HG03460 (cell line): ENCODE measurements at regions not wholly inside any gene's neighbourhood (a gene's known extent, or its start where the extent isn't known, plus 50 kb on each side); places are given as distances from the start of the nearest gene placed in this dataset.
"Not testable (repeated sequence)": the region's sequence is repeated elsewhere in the genome, so short reads cannot be mapped to it uniquely, and the experiment has no call there.

Experiments
- ATAC-seq: cut with Tn5 transposase; IDR thresholded peaks from one replicate; pipeline ENCODE4 v1.9.1; 2021; ENCODE audit not compliant: unreplicated experiment

- no peak for ATAC-seq
Measured at GRCh38 chr1:222187566-222188332, 360.2 kb downstream of the HHIPL2 start.

GRCh38 chr1:222182641-222183040 is 365.3 kb downstream of the HHIPL2 start:
- no peak for ATAC-seq

- ATAC-seq: no peak
Measured at GRCh38 chr1:222181191-222181590, 366.7 kb downstream of the HHIPL2 start.

- ATAC-seq: not testable (repeated sequence)
Measured at GRCh38 chr1:222177496-222177895, 370.4 kb downstream of the HHIPL2 start.

DNA sequence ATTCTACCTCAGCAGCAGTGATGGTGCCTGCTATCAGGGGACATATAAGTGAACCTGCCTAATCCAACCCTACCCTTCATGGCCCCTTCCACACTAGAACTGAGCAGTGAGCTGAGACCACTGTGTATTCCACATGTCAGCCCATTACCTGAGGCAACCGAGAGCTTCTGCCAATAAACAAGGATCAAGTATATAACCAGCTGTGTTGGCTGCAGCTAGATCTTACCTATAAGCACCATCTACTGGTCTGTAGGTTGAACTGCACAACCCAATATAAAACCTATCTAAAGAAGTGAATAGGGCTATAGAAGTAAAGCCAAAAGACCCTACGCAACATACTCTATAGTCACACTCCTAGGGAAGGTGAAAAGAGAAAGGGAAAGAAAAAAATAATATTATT is 376.9 kb downstream of the HHIPL2 start:
- no peak for ATAC-seq

GRCh38 chr1:222168621-222169020 is 379.3 kb downstream of the HHIPL2 start:
- no peak for ATAC-seq

GRCh38 chr1:222167896-222168295 is 380.0 kb downstream of the HHIPL2 start:
- ATAC-seq: no peak

DNA sequence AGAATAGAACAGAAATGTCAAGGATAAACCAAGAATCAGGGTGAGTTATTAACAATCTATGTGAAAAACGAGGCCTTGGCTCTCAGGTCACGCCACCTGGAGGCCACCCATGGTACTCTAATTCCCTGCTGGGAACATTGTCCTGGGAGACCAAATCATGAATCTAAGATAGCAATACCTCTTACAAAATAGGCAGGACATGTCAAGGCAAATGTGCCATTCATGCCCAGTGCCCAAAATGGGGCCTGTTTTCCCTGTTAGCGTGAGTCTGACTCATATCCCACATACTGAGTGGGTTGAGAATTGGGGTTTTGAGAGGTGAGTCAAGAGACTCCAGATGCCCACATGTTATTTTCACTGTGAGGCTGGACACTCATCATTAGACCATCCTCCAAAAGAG is 380.8 kb downstream of the HHIPL2 start:
- ATAC-seq: no peak

- no peak for ATAC-seq
Measured at GRCh38 chr1:222165629-222166028, 382.3 kb downstream of the HHIPL2 start.

DNA sequence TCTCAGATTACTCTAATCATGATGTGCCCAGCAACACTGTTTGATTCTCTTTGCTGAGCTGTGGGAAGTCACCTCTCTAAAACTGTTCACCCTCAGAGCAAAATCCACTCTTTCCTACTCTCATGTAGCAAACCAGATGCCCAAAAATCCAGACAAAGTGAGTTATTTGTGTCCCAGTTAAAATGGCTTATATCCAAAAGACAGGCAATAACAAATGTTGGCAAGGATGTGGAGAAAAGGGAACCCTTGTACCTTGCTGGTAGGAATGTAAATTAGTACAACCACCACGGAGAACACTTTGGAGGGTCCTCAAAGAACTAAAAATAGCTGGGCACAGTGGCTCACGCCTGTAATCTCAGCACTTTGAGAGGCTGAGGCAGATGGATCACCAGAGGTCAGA is 384.0 kb downstream of the HHIPL2 start:
- no peak for ATAC-seq

- no peak for ATAC-seq
Measured at GRCh38 chr1:222161676-222162075, 386.2 kb downstream of the HHIPL2 start.

DNA sequence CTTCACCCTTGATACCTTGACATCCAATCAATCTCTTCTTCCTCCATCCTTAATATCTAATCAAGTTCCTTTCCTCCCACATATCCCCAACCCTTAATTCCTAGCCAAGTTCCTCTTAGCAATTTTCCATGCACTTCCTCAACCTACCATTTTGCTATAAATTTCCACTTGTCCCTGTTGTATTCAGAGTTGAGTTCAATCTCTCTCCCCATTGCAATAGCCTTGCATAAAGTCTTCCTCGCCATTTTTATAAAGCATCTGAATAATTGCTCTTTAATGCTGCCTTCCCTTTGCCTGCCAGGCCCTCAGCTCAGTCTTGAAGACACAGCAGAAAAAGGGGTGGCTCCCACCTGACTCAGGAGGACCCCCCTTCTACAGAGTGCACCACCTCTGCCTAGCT is 390.3 kb downstream of the HHIPL2 start:
- no peak for ATAC-seq

DNA sequence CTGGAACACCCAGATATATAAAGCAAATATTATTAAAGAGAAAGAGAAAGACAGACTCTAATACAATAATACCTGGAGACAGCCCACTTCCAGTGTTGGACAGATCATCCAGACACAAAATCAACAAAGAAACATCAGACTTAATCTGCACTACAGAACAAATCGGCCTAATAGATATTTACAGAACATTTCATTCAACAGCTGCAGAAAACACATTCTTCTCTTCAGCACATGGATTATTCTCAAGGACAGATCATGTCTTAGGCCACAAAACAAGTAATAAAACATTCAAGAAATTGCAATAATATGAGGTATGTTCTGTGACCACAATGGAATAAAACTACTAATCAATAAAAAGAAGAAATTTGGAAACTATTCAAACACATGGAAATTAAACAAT is 398.3 kb upstream of the DUSP10 start:
- no peak for ATAC-seq

DNA sequence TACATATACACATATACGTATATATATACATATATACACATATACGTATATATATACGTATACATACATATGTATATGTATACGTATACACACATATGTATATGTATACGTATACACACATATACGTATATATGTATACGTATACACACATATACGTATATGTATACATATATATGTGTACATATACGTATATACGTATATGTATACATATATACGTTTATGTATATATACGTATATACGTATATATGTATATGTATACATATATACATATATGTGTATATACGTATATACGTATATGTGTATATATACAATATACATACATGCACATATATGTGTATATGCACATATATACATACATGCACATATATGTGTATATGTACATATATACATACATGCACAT is 396.2 kb upstream of the DUSP10 start:
- no peak for ATAC-seq

GRCh38 chr1:222136869-222137268 is 395.0 kb upstream of the DUSP10 start:
- no peak for ATAC-seq

- ATAC-seq: no peak
Measured at GRCh38 chr1:222129041-222129440, 387.2 kb upstream of the DUSP10 start.

- ATAC-seq: no peak
Measured at GRCh38 chr1:222127526-222128152, 385.8 kb upstream of the DUSP10 start.

- ATAC-seq: no peak
Measured at GRCh38 chr1:222127096-222127495, 385.2 kb upstream of the DUSP10 start.

GRCh38 chr1:222126052-222126451 is 384.2 kb upstream of the DUSP10 start:
- ATAC-seq: no peak

GRCh38 chr1:222124602-222125001 is 382.7 kb upstream of the DUSP10 start:
- ATAC-seq: no peak

DNA sequence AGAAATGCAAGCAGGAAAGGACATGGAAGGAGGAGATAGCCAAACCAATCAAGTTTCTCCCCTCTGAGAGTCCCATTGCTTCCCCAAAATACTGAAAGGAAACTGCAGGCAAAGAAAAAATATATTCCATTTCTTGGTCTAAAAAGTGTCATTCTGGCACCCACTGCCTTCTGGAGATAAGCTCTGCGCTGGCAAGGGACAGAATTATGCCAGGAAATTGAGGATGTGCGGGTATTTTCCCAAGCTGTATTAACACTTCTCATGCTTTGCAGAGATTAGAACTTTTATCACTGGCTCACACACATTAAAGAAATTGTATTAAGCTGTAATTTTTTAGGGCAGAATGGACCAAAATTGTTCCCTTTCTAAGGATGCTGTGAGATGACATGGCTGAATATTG is 381.2 kb upstream of the DUSP10 start:
- no peak for ATAC-seq

- no peak for ATAC-seq
Measured at GRCh38 chr1:222117809-222118208, 375.9 kb upstream of the DUSP10 start.
